Neural crest cell (in vitro differentiated cells): ENCODE measurements at regions not wholly inside any gene's neighbourhood (a gene's known extent, or its start where the extent isn't known, plus 50 kb on each side); places are given as distances from the start of the nearest gene placed in this dataset.

Experiments used
- DNase-seq: peaks from one replicate; pipeline ENCODE4 v3.0.0; 2021; ENCODE audit warnings: low read depth, mixed read lengths, low spot score
- H3K27ac Mint-ChIP-seq: one replicate; pipeline ENCODE4 v1.8.0; 2021; ENCODE audit warnings: mild to moderate bottlenecking, mixed read lengths; ENCODE audit not compliant: unreplicated experiment
- H3K27me3 Mint-ChIP-seq: 2 replicates; pipeline ENCODE4 v1.8.0; 2021; ENCODE audit warnings: low read depth, mild to moderate bottlenecking, mixed read lengths
- H3K36me3 Mint-ChIP-seq: 2 replicates; pipeline ENCODE4 v1.8.0; 2021; ENCODE audit warnings: low read depth, mild to moderate bottlenecking, mixed read lengths
- H3K4me1 Mint-ChIP-seq: 2 replicates; pipeline ENCODE4 v1.8.0; 2021; ENCODE audit warnings: mixed read lengths
- H3K4me3 Mint-ChIP-seq: one replicate; pipeline ENCODE4 v1.8.0; 2021; ENCODE audit warnings: mild to moderate bottlenecking, mixed read lengths
- H3K9me3 Mint-ChIP-seq: 2 replicates; pipeline ENCODE4 v1.8.0; 2021; ENCODE audit warnings: mixed read lengths
- CTCF ChIP-seq: fragments of 200-600 bp; sonication (generic); conservative IDR thresholded peaks from 2 replicates; pipeline ENCODE4 v1.5.0; 2021; ENCODE audit warnings: antibody characterized with exemption, mild to moderate bottlenecking

GRCh38 chr1:213821175-213821942 lies 166.4 kb upstream of the PROX1 start:
- H3K27me3 Mint-ChIP-seq, result no peaks in the 10 kb centered on the region
- no peak overlapping the region for H3K4me3 Mint-ChIP-seq
- peaks cover 3% of the 10 kb centered on the region for H3K9me3 Mint-ChIP-seq
- H3K36me3 Mint-ChIP-seq, result no peaks in the 10 kb centered on the region
- no peak overlapping the region for H3K27ac Mint-ChIP-seq
- TF ChIP-seq CTCF, result no peak
- peaks cover 4% of the 10 kb centered on the region for H3K4me1 Mint-ChIP-seq
- DNase-seq, result no peak

GRCh38 chr1:213821943-213822334 lies 165.8 kb upstream of the PROX1 start:
- no peak overlapping the region for H3K27ac Mint-ChIP-seq
- DNase-seq, result no peak

GRCh38 chr1:213826891-213827290 lies 160.9 kb upstream of the PROX1 start:
- Mint-ChIP-seq H3K36me3 (no peaks in the 10 kb centered on the region), H3K27me3 (no peaks in the 10 kb centered on the region), H3K9me3 (peaks cover 3% of the 10 kb centered on the region), H3K27ac (no peak overlapping the region), H3K4me1 (peaks cover 17% of the 10 kb centered on the region), H3K4me3 (no peak overlapping the region)
- no peak for TF ChIP-seq CTCF
- no peak for DNase-seq

More at GRCh38 chr1:213821943-213822334, 165.8 kb upstream of the PROX1 start:
- Mint-ChIP-seq H3K4me1 (peaks cover 4% of the 10 kb centered on the region), H3K27me3 (no peaks in the 10 kb centered on the region), H3K4me3 (no peak overlapping the region), H3K36me3 (no peaks in the 10 kb centered on the region), H3K9me3 (no peaks in the 10 kb centered on the region)
- no peak for TF ChIP-seq CTCF

GRCh38 chr1:213828867-213829266 lies 158.9 kb upstream of the PROX1 start:
- Mint-ChIP-seq H3K36me3 (no peaks in the 10 kb centered on the region), H3K9me3 (peaks cover 9% of the 10 kb centered on the region), H3K4me1 (peaks cover 17% of the 10 kb centered on the region), H3K27me3 (no peaks in the 10 kb centered on the region), H3K4me3 (no peak overlapping the region), H3K27ac (no peak overlapping the region)
- DNase-seq, result no peak
- no peak for TF ChIP-seq CTCF

GRCh38 chr1:213829780-213830179 lies 158.0 kb upstream of the PROX1 start:
- H3K36me3 Mint-ChIP-seq, result no peaks in the 10 kb centered on the region
- H3K9me3 Mint-ChIP-seq, result peaks cover 9% of the 10 kb centered on the region
- TF ChIP-seq CTCF, result no peak
- no peak overlapping the region for H3K27ac Mint-ChIP-seq
- no peak for DNase-seq
- no peaks in the 10 kb centered on the region for H3K27me3 Mint-ChIP-seq
- H3K4me3 Mint-ChIP-seq, result no peak overlapping the region
- H3K4me1 Mint-ChIP-seq, result peaks cover 17% of the 10 kb centered on the region
